ENCODE measurements at regions not wholly inside any gene's neighbourhood (a gene's known extent, or its start where the extent isn't known, plus 50 kb on each side); places are given as distances from the start of the nearest gene placed in this dataset.

- TF ChIP-seq CREB1 (IDR thresholded peaks at IDR 0.05; ENCODE audit: low read depth), result no peak
- TF ChIP-seq ZBTB7A (IDR thresholded peaks at IDR 0.05; ENCODE audit: low read depth), result no peak
- TF ChIP-seq TEAD4 (IDR thresholded peaks at IDR 0.05), result no peak
- TF ChIP-seq RAD21 (IDR thresholded peaks at IDR 0.05; ENCODE audit: low read depth), result no peak
- TF ChIP-seq FOXM1 (IDR thresholded peaks at IDR 0.05; ENCODE audit: borderline replicate concordance, low read depth), result no peak
- TF ChIP-seq REST (IDR thresholded peaks at IDR 0.05; ENCODE audit: low read depth), result no peak
- no peak for TF ChIP-seq TCF12 (IDR thresholded peaks at IDR 0.05; ENCODE audit: low read depth)
- TF ChIP-seq EP300 (IDR thresholded peaks at IDR 0.05; ENCODE audit: borderline replicate concordance), result no peak
- TF ChIP-seq MAX (IDR thresholded peaks at IDR 0.05), result no peak
- TF ChIP-seq, protein P1, sequence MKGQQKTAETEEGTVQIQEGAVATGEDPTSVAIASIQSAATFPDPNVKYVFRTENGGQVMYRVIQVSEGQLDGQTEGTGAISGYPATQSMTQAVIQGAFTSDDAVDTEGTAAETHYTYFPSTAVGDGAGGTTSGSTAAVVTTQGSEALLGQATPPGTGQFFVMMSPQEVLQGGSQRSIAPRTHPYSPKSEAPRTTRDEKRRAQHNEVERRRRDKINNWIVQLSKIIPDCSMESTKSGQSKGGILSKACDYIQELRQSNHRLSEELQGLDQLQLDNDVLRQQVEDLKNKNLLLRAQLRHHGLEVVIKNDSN (IDR thresholded peaks at IDR 0.05), result no peak
- no peak for TF ChIP-seq YY1 (IDR thresholded peaks at IDR 0.05; ENCODE audit: low read depth)
- no peak for TF ChIP-seq TAF1 (IDR thresholded peaks at IDR 0.05; ENCODE audit: low read depth)
- TF ChIP-seq EGR1 (IDR thresholded peaks at IDR 0.05), result no peak
- no peak for TF ChIP-seq NFIC (IDR thresholded peaks at IDR 0.05)
- no peak for TF ChIP-seq CEBPB (IDR thresholded peaks at IDR 0.05)
Observed at GRCh38 chr10:109405338-109405737, 518.0 kb downstream of the XPNPEP1 start.

- TF ChIP-seq TAF1 (IDR thresholded peaks at IDR 0.05; ENCODE audit: low read depth) (no peak), EGR1 (IDR thresholded peaks at IDR 0.05) (no peak), TCF12 (IDR thresholded peaks at IDR 0.05; ENCODE audit: low read depth) (no peak), CEBPB (IDR thresholded peaks at IDR 0.05) (no peak), FOXM1 (IDR thresholded peaks at IDR 0.05; ENCODE audit: borderline replicate concordance, low read depth) (no peak), TEAD4 (IDR thresholded peaks at IDR 0.05) (no peak), EP300 (IDR thresholded peaks at IDR 0.05; ENCODE audit: borderline replicate concordance) (no peak), CREB1 (IDR thresholded peaks at IDR 0.05; ENCODE audit: low read depth) (no peak), ZBTB7A (IDR thresholded peaks at IDR 0.05; ENCODE audit: low read depth) (no peak), RAD21 (IDR thresholded peaks at IDR 0.05; ENCODE audit: low read depth) (no peak)
Observed at GRCh38 chr10:109403551-109403950, 519.8 kb downstream of the XPNPEP1 start.

DNA sequence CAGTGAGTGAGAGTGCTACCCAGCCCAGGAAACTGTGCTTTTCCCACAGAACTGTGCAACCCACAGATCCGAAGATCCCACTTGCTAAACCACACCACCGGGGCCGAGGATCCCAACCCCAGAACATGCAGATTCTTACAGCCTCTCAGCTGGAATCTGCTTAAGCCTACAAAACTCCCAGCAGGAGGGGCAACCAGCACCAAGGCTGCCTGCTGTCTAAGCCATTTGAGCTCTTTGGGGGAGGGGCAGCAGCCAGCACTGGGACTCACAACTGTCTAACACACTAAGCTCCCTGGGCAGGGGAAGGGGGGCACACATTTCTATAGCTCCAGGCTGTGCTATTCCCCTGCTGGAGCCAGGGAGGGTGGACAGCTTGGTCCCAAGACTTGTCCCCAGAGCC, 529.9 kb downstream of the XPNPEP1 start:
- TF ChIP-seq TEAD4 (IDR thresholded peaks at IDR 0.05), result no peak

DNA sequence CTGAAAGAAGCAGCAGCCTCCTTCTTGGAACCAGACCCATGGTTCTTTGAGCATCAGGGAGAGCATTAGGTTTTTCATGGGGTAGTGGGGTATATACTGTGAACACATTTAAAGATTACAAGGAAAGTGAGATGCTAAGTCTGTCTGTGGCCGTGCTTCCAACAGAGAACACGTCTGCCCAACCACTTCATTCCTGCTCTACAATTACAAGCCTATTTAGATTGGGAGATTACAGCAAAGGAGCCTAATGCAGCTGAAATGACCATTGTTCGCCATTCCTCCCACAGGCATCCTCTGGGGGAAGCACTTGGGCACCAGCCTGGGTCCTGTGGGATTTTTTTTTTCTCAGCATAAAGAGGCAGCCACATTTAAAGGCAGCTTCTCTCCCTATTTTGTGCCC, 536.4 kb downstream of the XPNPEP1 start:
- no peak for TF ChIP-seq FOXM1 (IDR thresholded peaks at IDR 0.05; ENCODE audit: borderline replicate concordance, low read depth)
- TF ChIP-seq EGR1 (IDR thresholded peaks at IDR 0.05), result no peak
- no peak for TF ChIP-seq TEAD4 (IDR thresholded peaks at IDR 0.05)
- no peak for TF ChIP-seq CREB1 (IDR thresholded peaks at IDR 0.05; ENCODE audit: low read depth)
- no peak for TF ChIP-seq EP300 (IDR thresholded peaks at IDR 0.05; ENCODE audit: borderline replicate concordance)
- TF ChIP-seq TAF1 (IDR thresholded peaks at IDR 0.05; ENCODE audit: low read depth), result no peak
- TF ChIP-seq, protein P1 (IDR thresholded peaks at IDR 0.05), result no peak
- no peak for TF ChIP-seq REST (IDR thresholded peaks at IDR 0.05; ENCODE audit: low read depth)
- no peak for TF ChIP-seq RAD21 (IDR thresholded peaks at IDR 0.05; ENCODE audit: low read depth)
- no peak for TF ChIP-seq NFIC (IDR thresholded peaks at IDR 0.05)
- TF ChIP-seq YY1 (IDR thresholded peaks at IDR 0.05; ENCODE audit: low read depth), result no peak
- TF ChIP-seq MAX (IDR thresholded peaks at IDR 0.05), result no peak
- no peak for TF ChIP-seq CEBPB (IDR thresholded peaks at IDR 0.05)
- no peak for TF ChIP-seq ZBTB7A (IDR thresholded peaks at IDR 0.05; ENCODE audit: low read depth)
- no peak for TF ChIP-seq TCF12 (IDR thresholded peaks at IDR 0.05; ENCODE audit: low read depth)

- TF ChIP-seq TEAD4 (IDR thresholded peaks at IDR 0.05) (no peak), RAD21 (IDR thresholded peaks at IDR 0.05; ENCODE audit: low read depth) (no peak), CREB1 (IDR thresholded peaks at IDR 0.05; ENCODE audit: low read depth) (no peak), CEBPB (IDR thresholded peaks at IDR 0.05) (no peak), EGR1 (IDR thresholded peaks at IDR 0.05) (no peak), FOXM1 (IDR thresholded peaks at IDR 0.05; ENCODE audit: borderline replicate concordance, low read depth) (no peak), TCF12 (IDR thresholded peaks at IDR 0.05; ENCODE audit: low read depth) (no peak), YY1 (IDR thresholded peaks at IDR 0.05; ENCODE audit: low read depth) (no peak), NFIC (IDR thresholded peaks at IDR 0.05) (no peak), EP300 (IDR thresholded peaks at IDR 0.05; ENCODE audit: borderline replicate concordance) (no peak), ZBTB7A (IDR thresholded peaks at IDR 0.05; ENCODE audit: low read depth) (no peak), MAX (IDR thresholded peaks at IDR 0.05) (no peak), REST (IDR thresholded peaks at IDR 0.05; ENCODE audit: low read depth) (no peak), TAF1 (IDR thresholded peaks at IDR 0.05; ENCODE audit: low read depth) (no peak)
- TF ChIP-seq, protein P1 (IDR thresholded peaks at IDR 0.05), result no peak
Observed at GRCh38 chr10:109386101-109386500, 537.2 kb downstream of the XPNPEP1 start.

Measured in Ishikawa (cell line).